Transverse colon (tissue), 4 donors: ENCODE measurements at regions not wholly inside any gene's neighbourhood (a gene's known extent, or its start where the extent isn't known, plus 50 kb on each side); places are given as distances from the start of the nearest gene placed in this dataset.
"Not testable (repeated sequence)": the region's sequence is repeated elsewhere in the genome, so short reads cannot be mapped to it uniquely, and the experiment has no call there.

Experiments used
- DNase-seq: peaks from one replicate; pipeline ENCODE4 v3.0.0-alpha.2; 2019
- H3K27ac ChIP-seq, 4 donors: fragments of 200-600 bp; sonication (generic); 2 replicates each; pipeline ENCODE4 v1.5.1; 2016 to 2018; ENCODE audit warnings: inconsistent platforms in 4 of 4
- H3K27me3 ChIP-seq: fragments of 200-600 bp; sonication (generic); 2 replicates; pipeline ENCODE4 v1.5.1; 2017; ENCODE audit warnings: inconsistent platforms
- H3K36me3 ChIP-seq, 4 donors: fragments of 200-600 bp; sonication (generic); 2 replicates each; pipeline ENCODE4 v1.5.1; 2017 to 2019; ENCODE audit warnings: inconsistent platforms in 4 of 4
- H3K4me1 ChIP-seq, 4 donors: fragments of 200-600 bp; sonication (generic); 2 replicates each; pipeline ENCODE4 v1.5.1; 2017 to 2020; ENCODE audit warnings: inconsistent platforms in 4 of 4
- H3K4me3 ChIP-seq, 4 donors: fragments of 200-600 bp; sonication (generic); 1 replicate in 1 of 4; 2 replicates in 3 of 4; pipeline versions ENCODE4 v1.5.1 to v1.6.1; 2017 to 2019; ENCODE audit warnings: inconsistent platforms in 4 of 4
- H3K9me3 ChIP-seq, 2 donors: fragments of 200-600 bp; sonication (generic); 2 replicates each; pipeline ENCODE4 v1.5.1; 2017 to 2019; ENCODE audit warnings: inconsistent platforms in 2 of 2
- POLR2AphosphoS5 ChIP-seq, 3 donors: sonication (generic); formaldehyde crosslinking; IDR thresholded peaks; one replicate each; pipeline ENCODE4 v1.6.1; 2016; ENCODE audit warnings: antibody characterized with exemption in 3 of 3
- WGBS, 2 donors: methylation state at CpG; one replicate each; pipeline ENCODE4 v1.1.5; 2018; ENCODE audit warnings: low coverage in 1 of 2; 5-methylcytosine and 5-hydroxymethylcytosine counted together
- in situ Hi-C, 4 donors: fragments of 200-750 bp; cut with MboI; loops; one replicate each; pipeline versions ENCODE4 v1.15.0 to v1.15.1; 2017; ENCODE audit warnings: low sequenced_read_pairs in 3 of 4, low pct_ligation_motif_present in 1 of 4, low pct_unique_long_range_greater_than_20kb in 1 of 4
- intact Hi-C: fragments of 100-400 bp; cut with DNase I; formaldehyde crosslinking; loops from one replicate; pipeline ENCODE4 v1.15.1; 2023; ENCODE audit warnings: low total_unique reads

DNA sequence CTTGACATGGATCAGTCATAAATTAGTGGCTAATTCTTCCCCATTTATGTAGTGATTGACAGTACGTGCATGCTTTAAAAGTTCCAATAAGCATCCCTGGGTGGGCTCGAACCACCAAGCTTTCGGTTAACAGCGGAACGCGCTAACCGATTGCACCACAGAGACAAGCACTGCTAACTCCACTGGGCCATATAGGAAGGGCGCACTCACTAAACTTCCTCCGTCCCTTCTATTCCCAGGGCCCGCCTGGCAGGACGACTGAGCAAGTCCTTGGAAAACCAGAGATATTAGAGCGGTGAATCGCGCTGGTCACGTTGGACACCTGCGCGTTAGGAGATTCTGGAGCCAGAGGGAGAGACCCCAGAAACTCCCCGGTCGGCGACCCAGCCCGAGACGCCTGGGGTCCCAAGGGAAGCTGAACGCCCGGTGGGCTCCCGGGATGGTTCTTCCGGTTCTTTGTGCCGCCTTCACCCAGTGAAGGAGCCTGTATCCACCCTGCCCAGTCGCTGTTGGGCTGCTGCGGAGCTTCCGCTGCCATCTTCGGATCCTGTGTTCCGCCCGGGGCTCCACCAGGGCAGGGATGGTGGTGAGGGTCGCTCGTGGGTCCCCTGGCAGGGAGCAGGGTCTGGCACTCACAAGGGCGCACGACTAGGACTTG lies 62.8 kb downstream of the PPIAL4C start:
- peak; percentile 28 for DNase-seq
- WGBS, 2 donors = 30% methylated on average over 25 of the region's 37 CpGs; no CpG with 5 or more reads in 1 of the 2 donors

DNA sequence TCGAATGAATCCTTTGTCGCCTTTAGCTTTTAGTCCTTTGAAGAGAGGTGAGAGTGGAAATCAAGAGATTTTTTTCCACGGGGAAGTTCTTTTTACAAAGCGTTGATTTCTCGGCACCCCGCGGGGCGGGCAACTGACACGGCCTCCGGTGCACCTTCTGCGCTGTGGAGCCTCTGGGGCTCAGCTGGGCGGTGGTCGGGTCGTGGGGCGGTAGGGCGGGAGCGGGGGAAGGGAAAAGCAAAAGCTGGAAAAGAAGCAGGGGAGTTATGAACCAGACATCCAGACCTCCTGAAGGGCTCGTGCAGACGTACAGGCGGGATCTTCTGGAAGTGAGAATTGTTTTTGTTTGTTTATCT lies 63.3 kb downstream of the PPIAL4C start:
- H3K4me1 ChIP-seq, in situ Hi-C loops, H3K36me3 ChIP-seq, intact Hi-C loops, H3K27me3 ChIP-seq, DNase-seq, H3K9me3 ChIP-seq: not testable (repeated sequence)
- Histone ChIP-seq H3K4me3 (peak overlapping the region in 3 of 4 donors; percentile 33 to 54 (median 38)), H3K27ac (peak overlapping the region in 3 of 4 donors; percentile 66 to 78 (median 77))
- 28 to 40% methylated on average over 8 to 15 of the region's 20 CpGs for WGBS, 2 donors

More for the DNA sequence above, 62.8 kb downstream of the PPIAL4C start:
- Histone ChIP-seq H3K27ac (peak overlapping the region; percentile 46 to 78 (median 72)), H3K4me3 (peak overlapping the region in 3 of 4 donors; percentile 33 to 54 (median 38))
- peak in 1 of 3 donors; percentile 29 for TF ChIP-seq POLR2AphosphoS5 (IDR thresholded peaks at IDR 0.05)
- H3K36me3 ChIP-seq, intact Hi-C loops, in situ Hi-C loops, H3K27me3 ChIP-seq, H3K9me3 ChIP-seq, H3K4me1 ChIP-seq: not testable (repeated sequence)

GRCh38 chr1:149657750-149658149 lies 74.1 kb downstream of the PPIAL4C start:
- H3K27ac ChIP-seq, DNase-seq, H3K4me3 ChIP-seq, H3K9me3 ChIP-seq, intact Hi-C loops, H3K4me1 ChIP-seq, in situ Hi-C loops, H3K36me3 ChIP-seq, H3K27me3 ChIP-seq: not testable (repeated sequence)
- 84% methylated on average over 2 of the region's 4 CpGs; no CpG with 5 or more reads in 1 of the 2 donors for WGBS, 2 donors

GRCh38 chr1:149658175-149658574 lies 74.5 kb downstream of the PPIAL4C start:
- in situ Hi-C loops, H3K9me3 ChIP-seq, H3K27me3 ChIP-seq, H3K4me1 ChIP-seq, H3K4me3 ChIP-seq, H3K27ac ChIP-seq, H3K36me3 ChIP-seq, DNase-seq, intact Hi-C loops: not testable (repeated sequence)
- WGBS, 2 donors = no CpG with 5 or more reads among the region's 5 CpGs

GRCh38 chr1:149664624-149665023 lies 81.0 kb downstream of the PPIAL4C start:
- H3K36me3 ChIP-seq, H3K4me1 ChIP-seq, H3K9me3 ChIP-seq, H3K4me3 ChIP-seq, in situ Hi-C loops, intact Hi-C loops, H3K27me3 ChIP-seq: not testable (repeated sequence)
- H3K27ac ChIP-seq = peak overlapping the region in 3 of 4 donors; percentile 58 to 59 (median 59)
- DNase-seq = peak; percentile 15
- no CpG with 5 or more reads among the region's 2 CpGs for WGBS, 2 donors

- peak overlapping the region in 3 of 4 donors; percentile 58 to 59 (median 59) for H3K27ac ChIP-seq
- intact Hi-C loops, in situ Hi-C loops, H3K4me3 ChIP-seq, H3K9me3 ChIP-seq, H3K27me3 ChIP-seq, H3K36me3 ChIP-seq, H3K4me1 ChIP-seq, DNase-seq: not testable (repeated sequence)
These were observed 81.4 kb downstream of the PPIAL4C start for GRCh38 chr1:149665033-149665432.

GRCh38 chr1:149665528-149665927 lies 81.9 kb downstream of the PPIAL4C start:
- DNase-seq, H3K4me3 ChIP-seq, H3K36me3 ChIP-seq, in situ Hi-C loops, H3K27me3 ChIP-seq, intact Hi-C loops, H3K4me1 ChIP-seq, H3K9me3 ChIP-seq: not testable (repeated sequence)
- H3K27ac ChIP-seq = peak overlapping the region in 2 of 4 donors; percentile 58 to 59
- WGBS, 2 donors = 85 to 93% methylated on average over 2 of the region's 2 CpGs

DNA sequence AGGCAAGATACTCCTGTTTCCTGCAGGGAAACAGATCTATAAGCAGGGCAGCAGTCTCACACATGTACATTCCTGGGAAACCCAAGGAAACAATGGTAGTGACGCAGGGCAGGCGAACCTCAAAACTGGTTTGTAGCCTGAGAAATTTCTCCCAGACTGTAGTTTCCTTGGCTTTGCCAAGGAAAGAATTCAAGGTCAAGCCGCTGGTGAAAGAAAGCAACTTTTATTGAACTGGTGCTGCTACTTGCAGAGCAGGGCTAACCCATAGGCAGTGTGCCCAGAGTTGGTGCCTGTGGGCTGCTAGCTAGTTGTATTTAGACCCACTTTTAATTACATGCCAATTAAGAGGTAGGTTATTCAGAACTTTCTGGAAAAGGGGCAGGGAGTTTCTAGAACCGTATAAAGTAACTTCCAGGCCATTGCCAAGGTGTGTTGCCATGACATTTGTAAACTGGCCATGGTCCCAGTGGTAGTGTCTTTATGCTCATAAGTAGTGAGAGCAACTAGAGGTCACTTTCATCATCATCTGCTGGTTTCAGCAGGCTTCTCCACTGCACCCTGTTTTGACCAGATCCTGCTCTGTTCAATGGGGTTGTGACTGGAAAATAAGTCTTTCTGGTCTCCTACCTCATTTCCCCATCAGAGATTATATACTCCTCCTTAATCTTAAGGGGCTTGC lies 89.7 kb downstream of the PPIAL4C start:
- DNase-seq, in situ Hi-C loops, H3K27me3 ChIP-seq, H3K9me3 ChIP-seq, H3K27ac ChIP-seq, H3K4me1 ChIP-seq, H3K36me3 ChIP-seq, H3K4me3 ChIP-seq, intact Hi-C loops: not testable (repeated sequence)
- WGBS, 2 donors = 78% methylated on average over 2 of the region's 4 CpGs; no CpG with 5 or more reads in 1 of the 2 donors

DNA sequence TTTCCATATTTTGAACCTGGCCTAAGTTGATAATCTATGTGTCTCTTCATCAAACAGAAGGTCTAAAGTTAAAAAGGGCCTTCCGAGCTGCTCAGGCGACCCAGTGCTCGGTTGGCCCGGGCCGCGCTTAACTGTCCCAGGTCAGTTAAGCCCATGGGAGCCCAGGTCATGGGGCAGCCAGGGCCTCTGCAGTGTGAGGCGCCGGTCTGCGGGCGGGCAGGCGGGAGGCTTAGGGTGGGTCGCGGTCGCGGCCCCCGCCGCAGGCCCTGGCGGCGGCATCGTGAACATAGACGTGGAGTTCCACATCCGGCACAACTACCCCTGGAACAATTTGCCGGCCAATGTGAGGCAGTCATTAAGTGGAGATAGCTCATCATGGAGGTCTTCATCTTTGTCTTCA lies 91.3 kb downstream of the PPIAL4C start:
- in situ Hi-C loops, DNase-seq, intact Hi-C loops, H3K36me3 ChIP-seq, H3K4me1 ChIP-seq, H3K27me3 ChIP-seq, H3K4me3 ChIP-seq, H3K9me3 ChIP-seq, H3K27ac ChIP-seq: not testable (repeated sequence)
- 100% methylated on average over 6 of the region's 23 CpGs; no CpG with 5 or more reads in 1 of the 2 donors for WGBS, 2 donors

DNA sequence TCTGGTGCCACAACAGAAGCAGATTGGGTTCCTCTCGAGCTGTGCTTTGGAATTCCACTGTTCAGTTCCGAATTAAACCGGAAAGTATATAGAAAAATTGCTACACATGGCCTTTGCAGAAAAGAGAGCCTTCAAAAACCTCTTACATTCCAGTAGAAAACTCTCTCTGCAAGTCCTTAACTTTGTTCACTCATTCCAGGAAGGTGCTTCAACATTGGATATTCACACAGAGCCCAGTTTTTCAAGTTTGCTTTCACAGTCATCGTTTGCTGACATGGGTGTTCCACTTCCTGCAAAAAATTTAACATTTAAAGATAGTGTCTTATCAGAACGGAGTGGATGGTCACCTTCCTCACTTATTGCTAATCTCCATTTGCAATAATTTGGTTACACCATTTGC lies 93.7 kb downstream of the PPIAL4C start:
- intact Hi-C loops, H3K4me1 ChIP-seq, H3K27ac ChIP-seq, in situ Hi-C loops, H3K27me3 ChIP-seq, H3K36me3 ChIP-seq, H3K4me3 ChIP-seq, H3K9me3 ChIP-seq, DNase-seq: not testable (repeated sequence)
- WGBS, 2 donors = 79% methylated on average over 5 of the region's 5 CpGs; no CpG with 5 or more reads in 1 of the 2 donors
